ENCODE measurements at regions not wholly inside any gene's neighbourhood (a gene's known extent, or its start where the extent isn't known, plus 50 kb on each side); places are given as distances from the start of the nearest gene placed in this dataset.

DNA sequence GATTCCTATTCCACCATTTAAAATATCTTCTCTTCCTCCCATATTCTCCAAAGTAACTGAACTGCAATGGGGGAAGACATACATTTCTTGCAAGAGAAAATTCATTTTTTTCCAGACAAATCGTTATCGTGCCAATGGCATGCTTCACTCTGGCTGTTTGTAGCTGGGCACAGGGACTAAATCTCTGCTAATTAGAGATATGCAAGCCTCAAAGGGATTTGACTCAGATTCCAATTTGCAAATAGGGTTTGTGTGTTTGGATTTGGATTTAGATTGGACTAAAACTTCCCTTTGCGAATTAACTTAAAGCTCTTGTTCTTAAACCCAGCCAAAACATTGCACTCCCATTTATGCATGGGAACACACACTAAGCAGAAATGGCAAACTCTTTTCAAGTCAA lies 276.2 kb upstream of the DUSP10 start:
- Histone ChIP-seq H3K4me3 (ENCODE audit: low read length) (no peak overlapping the region), H3K79me2 (ENCODE audit: low read length) (no peaks in the 10 kb centered on the region), H3K27me3 (ENCODE audit: low read depth, low read length) (peaks cover 4% of the 10 kb centered on the region; the same call in 1 of the 2 replicates), H2AFZ (ENCODE audit: low read depth, low read length) (no peak overlapping the region), H4K20me1 (ENCODE audit: insufficient read depth, low read length) (no peaks in the 10 kb centered on the region), H3K36me3 (replicated peaks; ENCODE audit: low read depth, low read length) (no peaks in the 10 kb centered on the region), H3K4me1 (ENCODE audit: low read length) (no peaks in the 10 kb centered on the region; the same call in 1 of the 2 replicates), H3K4me2 (ENCODE audit: low read length) (no peak overlapping the region), H3K9ac (ENCODE audit: low read length) (no peak overlapping the region), H3K9me3 (ENCODE audit: insufficient read depth, low read length) (no peaks in the 10 kb centered on the region), H3K27ac (ENCODE audit: low read length) (no peak overlapping the region)
- TF ChIP-seq EZH2phosphoT487 (IDR thresholded peaks at IDR 0.05; ENCODE audit: low read depth) = no peak
- TF ChIP-seq, protein P1, sequence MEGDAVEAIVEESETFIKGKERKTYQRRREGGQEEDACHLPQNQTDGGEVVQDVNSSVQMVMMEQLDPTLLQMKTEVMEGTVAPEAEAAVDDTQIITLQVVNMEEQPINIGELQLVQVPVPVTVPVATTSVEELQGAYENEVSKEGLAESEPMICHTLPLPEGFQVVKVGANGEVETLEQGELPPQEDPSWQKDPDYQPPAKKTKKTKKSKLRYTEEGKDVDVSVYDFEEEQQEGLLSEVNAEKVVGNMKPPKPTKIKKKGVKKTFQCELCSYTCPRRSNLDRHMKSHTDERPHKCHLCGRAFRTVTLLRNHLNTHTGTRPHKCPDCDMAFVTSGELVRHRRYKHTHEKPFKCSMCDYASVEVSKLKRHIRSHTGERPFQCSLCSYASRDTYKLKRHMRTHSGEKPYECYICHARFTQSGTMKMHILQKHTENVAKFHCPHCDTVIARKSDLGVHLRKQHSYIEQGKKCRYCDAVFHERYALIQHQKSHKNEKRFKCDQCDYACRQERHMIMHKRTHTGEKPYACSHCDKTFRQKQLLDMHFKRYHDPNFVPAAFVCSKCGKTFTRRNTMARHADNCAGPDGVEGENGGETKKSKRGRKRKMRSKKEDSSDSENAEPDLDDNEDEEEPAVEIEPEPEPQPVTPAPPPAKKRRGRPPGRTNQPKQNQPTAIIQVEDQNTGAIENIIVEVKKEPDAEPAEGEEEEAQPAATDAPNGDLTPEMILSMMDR (IDR thresholded peaks at IDR 0.05; ENCODE audit: low read depth, low read length) = no peak

DNA sequence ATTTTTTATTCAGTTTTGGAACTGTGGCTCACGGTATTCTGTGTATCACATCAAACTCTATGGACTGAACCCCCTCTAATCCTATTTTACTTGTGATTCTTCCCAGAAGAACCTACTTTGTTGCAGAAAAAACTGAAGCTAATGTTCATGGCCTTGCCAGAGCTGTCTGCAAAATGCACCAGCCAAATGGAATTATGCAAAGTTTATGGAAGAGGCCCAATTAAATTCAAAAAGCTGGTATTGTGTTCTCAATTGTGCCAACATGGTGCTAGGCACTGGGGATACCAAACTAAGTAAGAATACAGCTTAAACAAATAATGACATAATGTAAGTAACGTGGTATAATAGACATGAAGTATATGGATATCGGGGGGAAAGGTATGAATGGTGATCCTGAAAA lies 273.8 kb upstream of the DUSP10 start:
- no peak overlapping the region for H3K4me2 ChIP-seq (ENCODE audit: low read length)
- H3K79me2 ChIP-seq (ENCODE audit: low read length) = no peaks in the 10 kb centered on the region
- no peaks in the 10 kb centered on the region for H3K36me3 ChIP-seq (replicated peaks; ENCODE audit: low read depth, low read length)
- no peak overlapping the region for H3K4me3 ChIP-seq (ENCODE audit: low read length)
- H3K4me1 ChIP-seq (ENCODE audit: low read length) = no peaks in the 10 kb centered on the region
- H4K20me1 ChIP-seq (ENCODE audit: insufficient read depth, low read length) = no peaks in the 10 kb centered on the region
- H2AFZ ChIP-seq (ENCODE audit: low read depth, low read length) = no peak overlapping the region
- TF ChIP-seq, protein P1 (IDR thresholded peaks at IDR 0.05; ENCODE audit: low read depth, low read length) = no peak
- no peak for TF ChIP-seq EZH2phosphoT487 (IDR thresholded peaks at IDR 0.05; ENCODE audit: low read depth)
- H3K27ac ChIP-seq (ENCODE audit: low read length) = no peak overlapping the region
- H3K27me3 ChIP-seq (ENCODE audit: low read depth, low read length) = peaks cover 4% of the 10 kb centered on the region; the same call in 1 of the 2 replicates
- no peak overlapping the region for H3K9ac ChIP-seq (ENCODE audit: low read length)
- no peaks in the 10 kb centered on the region for H3K9me3 ChIP-seq (ENCODE audit: insufficient read depth, low read length)

DNA sequence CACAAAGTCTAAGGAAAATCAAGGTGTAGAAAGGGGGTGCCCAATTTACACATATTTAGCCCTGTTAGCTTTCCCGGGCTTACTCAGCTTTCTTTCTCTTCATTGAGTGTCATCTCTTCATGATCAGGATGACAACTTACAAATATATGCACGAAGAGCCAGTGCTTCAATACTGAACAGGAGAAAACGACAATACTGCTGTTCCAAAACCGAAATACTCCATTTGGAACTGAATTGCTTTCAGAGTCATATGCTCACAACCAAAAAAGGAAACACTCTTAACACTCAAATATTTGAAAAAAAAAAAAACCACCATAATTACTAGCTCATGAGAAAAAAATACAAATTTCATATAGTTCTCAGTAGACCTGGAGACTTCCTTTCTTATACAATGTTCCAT lies 272.1 kb upstream of the DUSP10 start:
- Histone ChIP-seq H3K36me3 (replicated peaks; ENCODE audit: low read depth, low read length) (no peaks in the 10 kb centered on the region), H3K27me3 (ENCODE audit: low read depth, low read length) (peaks cover 4% of the 10 kb centered on the region; the same call in 1 of the 2 replicates)

DNA sequence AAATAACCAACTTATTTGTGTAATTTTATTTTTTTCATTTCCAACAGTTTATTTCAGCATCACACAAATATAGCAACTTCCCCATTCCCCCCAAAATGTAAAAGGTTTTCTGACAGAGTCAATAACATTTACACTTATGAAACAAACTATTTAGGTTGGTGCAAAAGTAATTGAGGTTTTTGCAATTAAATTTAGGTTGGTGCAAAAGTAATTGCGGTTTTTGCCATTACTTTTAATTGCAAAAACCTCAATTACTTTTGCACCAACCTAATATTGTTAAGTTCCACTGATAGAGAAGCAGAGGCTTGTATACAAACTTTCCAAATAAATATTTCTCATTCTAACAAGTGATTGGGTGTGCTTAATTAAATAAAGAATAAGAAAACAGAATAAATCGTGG lies 270.9 kb upstream of the DUSP10 start:
- H3K4me2 ChIP-seq (ENCODE audit: low read length) = no peak overlapping the region
- H2AFZ ChIP-seq (ENCODE audit: low read depth, low read length) = no peak overlapping the region
- no peaks in the 10 kb centered on the region for H3K36me3 ChIP-seq (replicated peaks; ENCODE audit: low read depth, low read length)
- H3K9me3 ChIP-seq (ENCODE audit: insufficient read depth, low read length) = no peaks in the 10 kb centered on the region
- no peak overlapping the region for H3K4me3 ChIP-seq (ENCODE audit: low read length)
- no peaks in the 10 kb centered on the region for H3K79me2 ChIP-seq (ENCODE audit: low read length)
- H4K20me1 ChIP-seq (ENCODE audit: insufficient read depth, low read length) = no peaks in the 10 kb centered on the region
- peaks cover 17% of the 10 kb centered on the region for H3K4me1 ChIP-seq (ENCODE audit: low read length)
- no peak overlapping the region for H3K27ac ChIP-seq (ENCODE audit: low read length)
- no peak overlapping the region for H3K9ac ChIP-seq (ENCODE audit: low read length)
- TF ChIP-seq, protein P1 (IDR thresholded peaks at IDR 0.05; ENCODE audit: low read depth, low read length) = no peak
- no peak for TF ChIP-seq EZH2phosphoT487 (IDR thresholded peaks at IDR 0.05; ENCODE audit: low read depth)
- peaks cover 4% of the 10 kb centered on the region; the same call in 1 of the 2 replicates for H3K27me3 ChIP-seq (ENCODE audit: low read depth, low read length)

More for the DNA sequence above, 272.1 kb upstream of the DUSP10 start:
- Histone ChIP-seq H3K4me2 (ENCODE audit: low read length) (no peak overlapping the region), H3K9me3 (ENCODE audit: insufficient read depth, low read length) (no peaks in the 10 kb centered on the region), H3K9ac (ENCODE audit: low read length) (no peak overlapping the region), H3K27ac (ENCODE audit: low read length) (no peak overlapping the region), H2AFZ (ENCODE audit: low read depth, low read length) (no peak overlapping the region; the same call in 1 of the 2 replicates), H3K79me2 (ENCODE audit: low read length) (no peaks in the 10 kb centered on the region), H3K4me1 (ENCODE audit: low read length) (peaks cover 7% of the 10 kb centered on the region), H4K20me1 (ENCODE audit: insufficient read depth, low read length) (no peaks in the 10 kb centered on the region), H3K4me3 (ENCODE audit: low read length) (no peak overlapping the region)
- TF ChIP-seq EZH2phosphoT487 (IDR thresholded peaks at IDR 0.05; ENCODE audit: low read depth) = no peak
- TF ChIP-seq, protein P1 (IDR thresholded peaks at IDR 0.05; ENCODE audit: low read depth, low read length) = no peak
